ENCODE measurements at regions not wholly inside any gene's neighbourhood (a gene's known extent, or its start where the extent isn't known, plus 50 kb on each side); places are given as distances from the start of the nearest gene placed in this dataset.
A peak's percentile ranks its signal among the peaks of the same experiment; 100 is the strongest.
"Not testable (repeated sequence)": the region's sequence is repeated elsewhere in the genome, so short reads cannot be mapped to it uniquely, and the experiment has no call there.

DNA sequence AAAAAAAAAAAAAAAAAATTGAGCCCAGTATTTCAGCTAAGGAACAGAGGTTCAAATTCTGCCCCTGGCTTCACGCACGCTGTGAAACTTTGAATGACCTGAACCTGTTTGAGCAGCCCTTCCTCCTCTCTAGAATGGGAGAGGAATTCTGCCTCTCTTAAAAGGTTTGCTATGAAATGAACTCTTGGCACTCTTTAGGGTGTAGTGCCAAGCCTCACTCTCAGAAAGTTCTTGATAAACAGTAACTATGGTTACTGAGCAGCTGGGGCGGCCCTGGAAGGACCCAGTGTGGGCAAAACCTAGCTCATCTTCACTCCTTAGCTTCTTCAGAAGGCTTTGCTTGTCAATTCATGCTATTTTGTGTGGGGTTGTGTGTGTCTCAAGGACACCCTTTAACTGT, 73.7 kb downstream of the GEMIN8 start:
- no peak for DNase-seq (ENCODE audit: low spot score)
- intact Hi-C loops (cut with micrococcal nuclease; ENCODE audit: unreplicated experiment) = no loop called here
- no peaks in the 10 kb centered on the region for H3K9me3 ChIP-seq (ENCODE audit: low read depth, low read length, poor library complexity, severe bottlenecking)
- no TSS peak for BruUV-seq (replicated peaks)
- peaks cover 22% of the 10 kb centered on the region for H3K27me3 ChIP-seq (replicated peaks; ENCODE audit: insufficient read depth, low read depth, low read length, poor library complexity)
- H3K4me3 ChIP-seq (ENCODE audit: low read depth, low read length, poor library complexity, severe bottlenecking) = no peak overlapping the region
- no peak overlapping the region for H3K27ac ChIP-seq (ENCODE audit: low read depth, low read length, poor library complexity, severe bottlenecking)
- POLR2A ChIA-PET (ENCODE audit: low non-redundant PET) = no interaction called here
- TF ChIP-seq EZH2 (IDR thresholded peaks at IDR 0.05; ENCODE audit: borderline replicate concordance, low read depth, low read length, poor library complexity, severe bottlenecking) = no peak
- TF ChIP-seq, protein P1, sequence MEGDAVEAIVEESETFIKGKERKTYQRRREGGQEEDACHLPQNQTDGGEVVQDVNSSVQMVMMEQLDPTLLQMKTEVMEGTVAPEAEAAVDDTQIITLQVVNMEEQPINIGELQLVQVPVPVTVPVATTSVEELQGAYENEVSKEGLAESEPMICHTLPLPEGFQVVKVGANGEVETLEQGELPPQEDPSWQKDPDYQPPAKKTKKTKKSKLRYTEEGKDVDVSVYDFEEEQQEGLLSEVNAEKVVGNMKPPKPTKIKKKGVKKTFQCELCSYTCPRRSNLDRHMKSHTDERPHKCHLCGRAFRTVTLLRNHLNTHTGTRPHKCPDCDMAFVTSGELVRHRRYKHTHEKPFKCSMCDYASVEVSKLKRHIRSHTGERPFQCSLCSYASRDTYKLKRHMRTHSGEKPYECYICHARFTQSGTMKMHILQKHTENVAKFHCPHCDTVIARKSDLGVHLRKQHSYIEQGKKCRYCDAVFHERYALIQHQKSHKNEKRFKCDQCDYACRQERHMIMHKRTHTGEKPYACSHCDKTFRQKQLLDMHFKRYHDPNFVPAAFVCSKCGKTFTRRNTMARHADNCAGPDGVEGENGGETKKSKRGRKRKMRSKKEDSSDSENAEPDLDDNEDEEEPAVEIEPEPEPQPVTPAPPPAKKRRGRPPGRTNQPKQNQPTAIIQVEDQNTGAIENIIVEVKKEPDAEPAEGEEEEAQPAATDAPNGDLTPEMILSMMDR (conservative IDR thresholded peaks at IDR 0.05; ENCODE audit: low read depth, low read length) = no peak
- H3K36me3 ChIP-seq (ENCODE audit: insufficient read depth, low read length, poor library complexity, severe bottlenecking) = no peaks in the 10 kb centered on the region
- no peaks in the 10 kb centered on the region for H3K4me1 ChIP-seq (ENCODE audit: insufficient read depth, low read length, poor library complexity, severe bottlenecking)
- CTCF ChIA-PET = no interaction called here

DNA sequence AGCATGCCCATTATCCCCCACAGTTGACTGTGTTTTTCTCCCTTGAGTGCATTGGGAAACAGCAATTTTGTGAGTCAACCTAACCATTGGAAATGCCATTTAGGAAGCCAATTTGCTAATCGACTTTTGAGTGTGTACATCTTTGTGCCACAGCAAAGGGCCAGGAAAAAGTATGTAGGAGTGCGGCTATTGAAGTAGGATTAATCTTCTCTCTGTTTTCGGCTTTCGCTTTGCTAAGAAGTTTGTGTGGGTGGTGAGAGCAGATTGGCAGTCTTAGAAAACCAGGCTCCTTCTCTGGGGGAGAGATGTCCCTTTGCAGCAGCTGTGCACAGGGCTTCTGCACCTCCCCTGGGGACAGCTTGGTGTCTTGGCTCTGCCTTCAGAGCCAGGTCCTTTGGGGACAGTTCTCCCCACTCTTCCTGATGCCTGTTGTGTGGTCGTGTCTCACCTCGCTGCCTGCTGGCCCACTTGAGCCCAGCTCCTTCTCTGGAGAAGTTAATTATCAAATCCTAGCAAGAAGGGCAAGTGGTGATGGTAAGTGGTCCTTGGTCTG, 74.5 kb downstream of the GEMIN8 start:
- no peak overlapping the region for H3K27ac ChIP-seq (ENCODE audit: low read depth, low read length, poor library complexity, severe bottlenecking)
- intact Hi-C loops (cut with micrococcal nuclease; ENCODE audit: unreplicated experiment) = no loop called here
- no peaks in the 10 kb centered on the region for H3K4me1 ChIP-seq (ENCODE audit: insufficient read depth, low read length, poor library complexity, severe bottlenecking)
- CTCF ChIA-PET = no interaction called here
- DNase-seq (ENCODE audit: low spot score) = peak; percentile 60
- H3K9me3 ChIP-seq (ENCODE audit: low read depth, low read length, poor library complexity, severe bottlenecking) = no peaks in the 10 kb centered on the region
- BruUV-seq (replicated peaks) = no TSS peak
- POLR2A ChIA-PET (ENCODE audit: low non-redundant PET) = no interaction called here
- H3K27me3 ChIP-seq (replicated peaks; ENCODE audit: insufficient read depth, low read depth, low read length, poor library complexity) = peaks cover 22% of the 10 kb centered on the region
- no peak overlapping the region for H3K4me3 ChIP-seq (ENCODE audit: low read depth, low read length, poor library complexity, severe bottlenecking)
- TF ChIP-seq EZH2 (IDR thresholded peaks at IDR 0.05; ENCODE audit: borderline replicate concordance, low read depth, low read length, poor library complexity, severe bottlenecking) = no peak
- TF ChIP-seq, protein P1 (conservative IDR thresholded peaks at IDR 0.05; ENCODE audit: low read depth, low read length) = no peak
- H3K36me3 ChIP-seq (ENCODE audit: insufficient read depth, low read length, poor library complexity, severe bottlenecking) = no peaks in the 10 kb centered on the region

DNA sequence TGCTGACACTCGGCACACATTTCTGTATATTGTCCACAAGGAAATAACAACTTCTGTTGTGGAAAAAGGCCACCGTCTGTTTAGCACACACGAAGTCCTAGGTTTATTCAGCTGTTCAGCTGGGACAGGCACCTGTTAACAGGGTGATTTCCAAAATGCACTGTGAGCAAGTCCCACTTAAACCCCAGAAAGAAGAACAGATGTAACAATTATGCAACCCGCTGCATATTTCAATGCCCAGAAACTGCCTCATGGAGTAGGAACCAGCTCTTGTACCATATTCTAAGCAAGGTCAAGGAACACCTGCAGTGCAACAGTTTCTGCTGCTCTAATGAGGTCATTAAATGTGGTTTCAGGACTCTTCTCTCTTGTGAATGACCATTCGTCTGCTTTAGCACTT, 77.1 kb downstream of the GEMIN8 start:
- DNase-seq (ENCODE audit: low spot score) = no peak
- H3K4me1 ChIP-seq (ENCODE audit: insufficient read depth, low read length, poor library complexity, severe bottlenecking) = no peaks in the 10 kb centered on the region
- TF ChIP-seq, protein P1 (conservative IDR thresholded peaks at IDR 0.05; ENCODE audit: low read depth, low read length) = no peak
- no peak for TF ChIP-seq EZH2 (IDR thresholded peaks at IDR 0.05; ENCODE audit: borderline replicate concordance, low read depth, low read length, poor library complexity, severe bottlenecking)
- POLR2A ChIA-PET (ENCODE audit: low non-redundant PET) = no interaction called here
- no peak overlapping the region for H3K27ac ChIP-seq (ENCODE audit: low read depth, low read length, poor library complexity, severe bottlenecking)
- H3K9me3 ChIP-seq (ENCODE audit: low read depth, low read length, poor library complexity, severe bottlenecking) = no peaks in the 10 kb centered on the region
- intact Hi-C loops (cut with micrococcal nuclease; ENCODE audit: unreplicated experiment) = no loop called here
- no peaks in the 10 kb centered on the region for H3K36me3 ChIP-seq (ENCODE audit: insufficient read depth, low read length, poor library complexity, severe bottlenecking)
- peaks cover 22% of the 10 kb centered on the region for H3K27me3 ChIP-seq (replicated peaks; ENCODE audit: insufficient read depth, low read depth, low read length, poor library complexity)
- no peak overlapping the region for H3K4me3 ChIP-seq (ENCODE audit: low read depth, low read length, poor library complexity, severe bottlenecking)
- no TSS peak for BruUV-seq (replicated peaks)
- CTCF ChIA-PET = no interaction called here

DNA sequence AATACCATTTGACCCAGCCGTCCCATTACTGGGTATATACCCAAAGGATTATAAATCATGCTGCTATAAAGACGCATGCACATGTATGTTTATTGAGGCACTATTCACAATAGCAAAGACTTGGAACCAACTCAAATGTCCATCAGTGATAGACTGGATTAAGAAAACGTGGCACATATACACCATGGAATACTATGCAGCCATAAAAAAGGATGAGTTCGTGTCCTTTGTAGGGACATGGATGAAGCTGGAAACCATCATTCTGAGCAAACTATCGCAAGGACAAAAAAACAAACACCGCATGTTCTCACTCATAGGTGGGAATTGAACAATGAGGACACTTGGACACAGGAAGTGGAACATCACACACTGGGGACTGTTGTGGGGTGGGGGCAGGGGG, 83.5 kb downstream of the GEMIN8 start:
- intact Hi-C loops (cut with micrococcal nuclease; ENCODE audit: unreplicated experiment); H3K36me3 ChIP-seq (ENCODE audit: insufficient read depth, low read length, poor library complexity, severe bottlenecking); POLR2A ChIA-PET (ENCODE audit: low non-redundant PET); BruUV-seq (replicated peaks); H3K4me1 ChIP-seq (ENCODE audit: insufficient read depth, low read length, poor library complexity, severe bottlenecking); H3K4me3 ChIP-seq (ENCODE audit: low read depth, low read length, poor library complexity, severe bottlenecking); CTCF ChIA-PET; H3K27me3 ChIP-seq (replicated peaks; ENCODE audit: insufficient read depth, low read depth, low read length, poor library complexity); DNase-seq (ENCODE audit: low spot score); H3K27ac ChIP-seq (ENCODE audit: low read depth, low read length, poor library complexity, severe bottlenecking); H3K9me3 ChIP-seq (ENCODE audit: low read depth, low read length, poor library complexity, severe bottlenecking): not testable (repeated sequence)

DNA sequence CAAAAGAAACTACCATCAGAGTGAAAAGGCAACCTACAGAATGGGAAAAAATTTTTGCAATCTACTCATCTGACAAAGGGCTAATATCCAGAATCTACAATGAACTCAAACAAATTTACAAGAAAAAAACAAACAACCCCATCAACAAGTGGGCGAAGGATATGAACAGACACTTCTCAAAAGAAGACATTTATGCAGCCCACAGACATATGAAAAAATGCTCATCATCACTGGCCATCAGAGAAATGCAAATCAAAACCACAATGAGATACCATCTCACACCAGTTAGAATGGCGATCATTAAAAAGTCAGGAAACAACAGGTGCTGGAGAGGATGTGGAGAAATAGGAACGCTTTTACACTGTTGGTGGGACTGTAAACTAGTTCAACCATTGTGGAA, 83.9 kb downstream of the GEMIN8 start:
- H3K27me3 ChIP-seq (replicated peaks; ENCODE audit: insufficient read depth, low read depth, low read length, poor library complexity); intact Hi-C loops (cut with micrococcal nuclease; ENCODE audit: unreplicated experiment); H3K4me3 ChIP-seq (ENCODE audit: low read depth, low read length, poor library complexity, severe bottlenecking); BruUV-seq (replicated peaks); POLR2A ChIA-PET (ENCODE audit: low non-redundant PET); CTCF ChIA-PET; H3K36me3 ChIP-seq (ENCODE audit: insufficient read depth, low read length, poor library complexity, severe bottlenecking); H3K4me1 ChIP-seq (ENCODE audit: insufficient read depth, low read length, poor library complexity, severe bottlenecking); DNase-seq (ENCODE audit: low spot score); H3K27ac ChIP-seq (ENCODE audit: low read depth, low read length, poor library complexity, severe bottlenecking); H3K9me3 ChIP-seq (ENCODE audit: low read depth, low read length, poor library complexity, severe bottlenecking): not testable (repeated sequence)
